Activated CD4-positive, alpha-beta T cell treated with anti-CD3 and anti-CD28 coated beads, Interleukin-2, amount 50 U/mL, for 4 hours (primary cell): ENCODE measurements at regions not wholly inside any gene's neighbourhood (a gene's known extent, or its start where the extent isn't known, plus 50 kb on each side); places are given as distances from the start of the nearest gene placed in this dataset.

Source experiments
- DNase-seq, 2 experiments: peaks; one replicate each; pipeline ENCODE4 v3.0.0-alpha.2; 2020

- no peak for DNase-seq
Observed at GRCh38 chr2:59528525-59528924, 1024.9 kb downstream of the BCL11A start.

- no peak for DNase-seq
Observed at GRCh38 chr2:59502981-59503380, 1050.5 kb downstream of the BCL11A start.

- DNase-seq: no peak
Observed at GRCh38 chr2:59490994-59491393, 1062.5 kb downstream of the BCL11A start.

GRCh38 chr2:59490192-59490591 lies 1063.3 kb downstream of the BCL11A start:
- no peak for DNase-seq

- no peak for DNase-seq
Observed at GRCh38 chr2:59484673-59485072, 1068.8 kb downstream of the BCL11A start.

GRCh38 chr2:59463426-59463825 lies 1090.0 kb downstream of the BCL11A start:
- no peak for DNase-seq

GRCh38 chr2:59462422-59463197 lies 1090.8 kb downstream of the BCL11A start:
- DNase-seq: no peak

GRCh38 chr2:59461127-59461526 lies 1092.3 kb downstream of the BCL11A start:
- DNase-seq: no peak

GRCh38 chr2:59458800-59459199 lies 1094.7 kb downstream of the BCL11A start:
- no peak for DNase-seq

- DNase-seq: no peak
Observed at GRCh38 chr2:59456285-59456684, 1097.2 kb downstream of the BCL11A start.

- DNase-seq: no peak
Observed at GRCh38 chr2:59449274-59449673, 1104.2 kb downstream of the BCL11A start.

GRCh38 chr2:59440491-59440890 lies 1113.0 kb downstream of the BCL11A start:
- DNase-seq: no peak

GRCh38 chr2:59435635-59436034 lies 1117.8 kb downstream of the BCL11A start:
- DNase-seq: no peak

GRCh38 chr2:59428940-59429339 lies 1124.5 kb downstream of the BCL11A start:
- DNase-seq: no peak

GRCh38 chr2:59427980-59428379 lies 1125.5 kb downstream of the BCL11A start:
- no peak for DNase-seq

GRCh38 chr2:59425247-59425646 lies 1128.2 kb downstream of the BCL11A start:
- no peak for DNase-seq

- DNase-seq: no peak
Observed at GRCh38 chr2:59413751-59414570, 1139.5 kb downstream of the BCL11A start.

GRCh38 chr2:59399126-59399525 lies 1154.3 kb downstream of the BCL11A start:
- DNase-seq: no peak

GRCh38 chr2:59398081-59398480 lies 1155.4 kb downstream of the BCL11A start:
- DNase-seq: no peak

- no peak for DNase-seq
Observed at GRCh38 chr2:59395119-59395518, 1154.0 kb upstream of the FANCL start.

- no peak for DNase-seq
Observed at GRCh38 chr2:59391896-59392295, 1150.8 kb upstream of the FANCL start.

- DNase-seq: no peak
Observed at GRCh38 chr2:59390581-59390980, 1149.5 kb upstream of the FANCL start.

- no peak for DNase-seq
Observed at GRCh38 chr2:59389240-59389639, 1148.1 kb upstream of the FANCL start.

- DNase-seq: no peak
Observed at GRCh38 chr2:59385971-59386370, 1144.8 kb upstream of the FANCL start.
